DOHH2 (cell line): ENCODE measurements at regions not wholly inside any gene's neighbourhood (a gene's known extent, or its start where the extent isn't known, plus 50 kb on each side); places are given as distances from the start of the nearest gene placed in this dataset.

Experiments
- EZH2phosphoT487 ChIP-seq: fragments of 200-600 bp; sonication (generic); IDR thresholded peaks from 2 replicates; pipeline ENCODE4 v1.6.1; 2017; ENCODE audit warnings: borderline replicate concordance, mild to moderate bottlenecking, antibody characterized with exemption, low read length, moderate library complexity, mixed read lengths
- TF ChIP-seq, protein P1 (sequence below): fragments of 200-600 bp; sonication (generic); IDR thresholded peaks from one replicate; pipeline ENCODE4 v1.5.1; 2014; ENCODE audit warnings: antibody characterized with exemption, mild to moderate bottlenecking, low read depth, low read length; ENCODE audit not compliant: poor library complexity, severe bottlenecking

DNA sequence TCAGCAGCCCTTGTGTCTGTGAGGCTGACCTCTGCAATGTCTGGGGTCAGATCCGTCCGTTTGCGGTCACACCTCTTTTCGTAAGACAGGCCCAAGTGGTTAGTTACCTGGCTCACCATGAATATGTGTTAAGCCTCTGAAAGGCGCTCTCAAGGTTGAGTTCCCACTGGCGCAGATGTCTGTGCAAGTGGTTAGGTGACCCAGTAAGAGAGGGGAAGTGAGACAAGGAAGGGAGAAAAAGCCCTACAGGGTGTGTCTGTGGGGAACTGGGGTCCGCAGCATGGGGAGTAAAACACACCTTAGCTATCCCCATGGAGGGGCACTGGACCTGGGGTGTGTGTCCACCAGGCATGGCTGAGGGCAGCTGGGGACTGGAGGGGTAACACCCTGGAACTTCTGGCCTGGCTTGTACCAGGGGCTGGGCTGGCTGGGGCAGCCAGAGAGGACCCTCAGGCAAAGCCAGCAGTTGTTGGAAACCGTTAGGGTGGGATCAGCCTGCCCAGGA, 391.6 kb upstream of the PROK2 start:
- TF ChIP-seq, protein P1, sequence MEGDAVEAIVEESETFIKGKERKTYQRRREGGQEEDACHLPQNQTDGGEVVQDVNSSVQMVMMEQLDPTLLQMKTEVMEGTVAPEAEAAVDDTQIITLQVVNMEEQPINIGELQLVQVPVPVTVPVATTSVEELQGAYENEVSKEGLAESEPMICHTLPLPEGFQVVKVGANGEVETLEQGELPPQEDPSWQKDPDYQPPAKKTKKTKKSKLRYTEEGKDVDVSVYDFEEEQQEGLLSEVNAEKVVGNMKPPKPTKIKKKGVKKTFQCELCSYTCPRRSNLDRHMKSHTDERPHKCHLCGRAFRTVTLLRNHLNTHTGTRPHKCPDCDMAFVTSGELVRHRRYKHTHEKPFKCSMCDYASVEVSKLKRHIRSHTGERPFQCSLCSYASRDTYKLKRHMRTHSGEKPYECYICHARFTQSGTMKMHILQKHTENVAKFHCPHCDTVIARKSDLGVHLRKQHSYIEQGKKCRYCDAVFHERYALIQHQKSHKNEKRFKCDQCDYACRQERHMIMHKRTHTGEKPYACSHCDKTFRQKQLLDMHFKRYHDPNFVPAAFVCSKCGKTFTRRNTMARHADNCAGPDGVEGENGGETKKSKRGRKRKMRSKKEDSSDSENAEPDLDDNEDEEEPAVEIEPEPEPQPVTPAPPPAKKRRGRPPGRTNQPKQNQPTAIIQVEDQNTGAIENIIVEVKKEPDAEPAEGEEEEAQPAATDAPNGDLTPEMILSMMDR: no peak
- TF ChIP-seq EZH2phosphoT487: no peak
